HPDE6-E6E7 (cell line): ENCODE measurements at regions not wholly inside any gene's neighbourhood (a gene's known extent, or its start where the extent isn't known, plus 50 kb on each side); places are given as distances from the start of the nearest gene placed in this dataset.

Source experiments
- DNase-seq: peaks from one replicate; pipeline ENCODE4 v3.0.0; 2011; ENCODE audit warnings: missing footprints; ENCODE audit errors: extremely low spot score

GRCh38 chr21:35229290-35229689 is 180.2 kb upstream of the RUNX1 start:
- no peak for DNase-seq

GRCh38 chr21:35227786-35228185 is 178.7 kb upstream of the RUNX1 start:
- DNase-seq, result no peak

GRCh38 chr21:35226968-35227744 is 178.1 kb upstream of the RUNX1 start:
- DNase-seq, result no peak

- no peak for DNase-seq
Measured at GRCh38 chr21:35226328-35226727, 177.2 kb upstream of the RUNX1 start.

- no peak for DNase-seq
Measured at GRCh38 chr21:35225573-35225972, 176.5 kb upstream of the RUNX1 start.

- no peak for DNase-seq
Measured at GRCh38 chr21:35223480-35224156, 174.5 kb upstream of the RUNX1 start.

GRCh38 chr21:35222541-35222941 is 173.4 kb upstream of the RUNX1 start:
- no peak for DNase-seq

GRCh38 chr21:35222021-35222420 is 172.9 kb upstream of the RUNX1 start:
- no peak for DNase-seq

- no peak for DNase-seq
Measured at GRCh38 chr21:35220301-35220700, 171.2 kb upstream of the RUNX1 start.

GRCh38 chr21:35219719-35220118 is 170.6 kb upstream of the RUNX1 start:
- no peak for DNase-seq

GRCh38 chr21:35219291-35219690 is 170.2 kb upstream of the RUNX1 start:
- DNase-seq, result no peak

GRCh38 chr21:35217504-35218060 is 168.5 kb upstream of the RUNX1 start:
- peak; percentile 91 for DNase-seq

GRCh38 chr21:35216996-35217395 is 167.9 kb upstream of the RUNX1 start:
- no peak for DNase-seq

- DNase-seq, result no peak
Measured at GRCh38 chr21:35215870-35216269, 166.8 kb upstream of the RUNX1 start.

- DNase-seq, result no peak
Measured at GRCh38 chr21:35212393-35213127, 163.5 kb upstream of the RUNX1 start.

- DNase-seq, result no peak
Measured at GRCh38 chr21:35211782-35212181, 162.7 kb upstream of the RUNX1 start.

- DNase-seq, result no peak
Measured at GRCh38 chr21:35210093-35210492, 161.0 kb upstream of the RUNX1 start.

- no peak for DNase-seq
Measured at GRCh38 chr21:35208810-35209517, 159.9 kb upstream of the RUNX1 start.

GRCh38 chr21:35208104-35208503 is 159.0 kb upstream of the RUNX1 start:
- DNase-seq, result no peak

- DNase-seq, result no peak
Measured at GRCh38 chr21:35207322-35207721, 158.2 kb upstream of the RUNX1 start.
